Panc1 (cell line): ENCODE measurements at regions not wholly inside any gene's neighbourhood (a gene's known extent, or its start where the extent isn't known, plus 50 kb on each side); places are given as distances from the start of the nearest gene placed in this dataset.
A peak's percentile ranks its signal among the peaks of the same experiment; 100 is the strongest.

ENCODE experiments used
- ATAC-seq: fragments of 200-7000 bp; cut with Tn5 transposase; 2 replicates; pipeline ENCODE4 v1.9.1; 2020; ENCODE audit warnings: mild to moderate bottlenecking, moderate library complexity
- BruUV-seq: library from RNA; stranded (reverse); fragments of 400-500 nt; replicated peaks from 2 replicates; lab custom pipeline; 2021; lab: Mats Ljungman, UMichigan
- CTCF ChIA-PET: fragments of 300-600 bp; sonication (Branson Sonifier 250); formaldehyde crosslinking; loops from one replicate; lab custom pipeline; 2022; ENCODE audit warnings: antibody characterized with exemption; lab: Charles Lee
- POLR2A ChIA-PET: fragments of 300-600 bp; sonication (Branson Sonifier 250); formaldehyde crosslinking; loops from one replicate; lab custom pipeline; 2022; ENCODE audit warnings: antibody characterized with exemption; lab: Charles Lee
- DNase-seq: peaks from one replicate; pipeline ENCODE4 v3.0.0-alpha.2; 2010; ENCODE audit warnings: low read depth, low spot score
- H3K27ac ChIP-seq: 2 replicates; pipeline ENCODE4 v1.5.1; 2011; ENCODE audit warnings: mild to moderate bottlenecking, low read length, inconsistent platforms
- H3K27me3 ChIP-seq: fragments of 200-500 bp; sonication (Bioruptor generic); 2 replicates; pipeline ENCODE4 v1.6.0; 2014; ENCODE audit warnings: low read length, inconsistent platforms; ENCODE audit not compliant: control insufficient read depth, insufficient read depth
- H3K36me3 ChIP-seq: fragments of 200-500 bp; sonication (Bioruptor generic); 2 replicates; pipeline ENCODE4 v1.5.1; 2014; ENCODE audit warnings: inconsistent platforms, mild to moderate bottlenecking, low read length, moderate library complexity; ENCODE audit not compliant: control insufficient read depth, insufficient read depth
- H3K4me1 ChIP-seq: 2 replicates; pipeline ENCODE4 v1.5.1; 2011; ENCODE audit warnings: inconsistent platforms, mild to moderate bottlenecking, low read length, moderate library complexity; ENCODE audit not compliant: control insufficient read depth, insufficient read depth
- H3K4me3 ChIP-seq, 2 experiments: 2 replicates each; pipeline ENCODE4 v1.5.1; 2011 to 2012; ENCODE audit warnings: low read depth in 2 of 2, low read length in 2 of 2, mild to moderate bottlenecking in 2 of 2, inconsistent platforms in 1 of 2, moderate library complexity in 1 of 2
- H3K9me3 ChIP-seq: fragments of 200-500 bp; sonication (Bioruptor generic); 2 replicates; pipeline ENCODE4 v1.5.1; 2014; ENCODE audit warnings: low read depth, mild to moderate bottlenecking, inconsistent platforms, low read length, moderate library complexity; ENCODE audit not compliant: control insufficient read depth, insufficient read depth
- CTCF ChIP-seq: fragments of 450-650 bp; IDR thresholded peaks from 2 replicates; pipeline ENCODE4 v1.5.1; 2017; ENCODE audit warnings: mild to moderate bottlenecking
- POLR2AphosphoS5 ChIP-seq: IDR thresholded peaks from 2 replicates; pipeline ENCODE4 v1.6.1; 2012; ENCODE audit warnings: mild to moderate bottlenecking, low read depth, low read length, moderate library complexity
- REST ChIP-seq, 2 experiments: IDR thresholded peaks; 2 replicates each; pipeline ENCODE4 v1.6.1; 2011 to 2012; ENCODE audit warnings: low read depth in 2 of 2, control low read depth in 1 of 2, low read length in 1 of 2, mild to moderate bottlenecking in 1 of 2, moderate library complexity in 1 of 2; ENCODE audit not compliant: insufficient read depth in 1 of 2
- SIN3A ChIP-seq: IDR thresholded peaks from 2 replicates; pipeline ENCODE4 v1.6.1; 2012; ENCODE audit warnings: low read depth, mild to moderate bottlenecking, low read length, moderate library complexity, borderline replicate concordance; ENCODE audit not compliant: insufficient read depth
- TCF7L2 ChIP-seq: IDR thresholded peaks from 2 replicates; pipeline ENCODE4 v1.6.1; 2011; ENCODE audit warnings: mild to moderate bottlenecking, low read depth, low read length, inconsistent platforms
- in situ Hi-C: cut with HindIII; loops from 2 replicates; pipeline ENCODE4 v1.10.0; 2016; ENCODE audit warnings: low sequenced_read_pairs, low pct_unique_long_range_greater_than_20kb
- intact Hi-C: fragments of 100-400 bp; cut with micrococcal nuclease; formaldehyde crosslinking; loops from one replicate; pipeline ENCODE4 v1.10.0; 2022; ENCODE audit not compliant: unreplicated experiment

DNA sequence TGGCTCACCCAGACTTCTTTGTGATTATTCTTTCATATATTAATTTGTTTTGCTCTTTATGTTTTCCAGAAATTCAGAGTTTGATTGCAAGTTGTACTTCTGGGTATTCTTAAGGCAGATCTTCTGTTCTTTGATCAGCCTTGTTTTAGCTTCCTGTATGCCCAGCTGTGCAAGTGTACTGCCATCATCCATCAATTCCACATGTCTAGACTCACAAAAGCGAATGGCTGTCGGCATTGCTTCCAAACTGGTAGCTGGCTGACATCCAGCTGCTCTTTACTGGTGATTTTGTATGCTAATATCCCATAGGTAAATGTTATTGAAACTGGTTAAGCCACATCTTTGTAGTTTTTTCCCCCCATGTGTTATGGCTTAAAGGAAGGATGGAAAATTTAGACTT lies 1084.8 kb upstream of the CITED2 start:
- DNase-seq (no peak), ATAC-seq (no peak)
- Histone ChIP-seq H3K27ac (no peak overlapping the region), H3K36me3 (no peaks in the 10 kb centered on the region), H3K27me3 (no peaks in the 10 kb centered on the region), H3K9me3 (peaks cover 12% of the 10 kb centered on the region; the same call in 1 of the 2 replicates), H3K4me3 (no peak overlapping the region), H3K4me1 (peaks cover 2% of the 10 kb centered on the region; the same call in 1 of the 2 replicates)
- POLR2A ChIA-PET = no interaction called here
- CTCF ChIA-PET = no interaction called here
- no peak for TF ChIP-seq TCF7L2
- TF ChIP-seq POLR2AphosphoS5 = no peak
- no peak for TF ChIP-seq SIN3A
- no peak for TF ChIP-seq REST (IDR thresholded peaks at IDR 0.05; ENCODE audit: insufficient read depth in 1 of 2, low read depth in 2 of 2, low read length in 1 of 2)
- TF ChIP-seq CTCF = no peak
- no TSS peak for BruUV-seq
- in situ Hi-C loops (no loop called here), intact Hi-C loops (no loop called here)

- Histone ChIP-seq H3K4me1 (no peaks in the 10 kb centered on the region), H3K9me3 (no peaks in the 10 kb centered on the region), H3K27ac (peak overlapping the region; percentile 54; the same call in 1 of the 2 replicates), H3K27me3 (no peaks in the 10 kb centered on the region), H3K36me3 (no peaks in the 10 kb centered on the region), H3K4me3 (no peak overlapping the region)
- ATAC-seq = no peak
- in situ Hi-C loops (no loop called here), intact Hi-C loops (no loop called here)
- CTCF ChIA-PET = no interaction called here
- no peak for TF ChIP-seq CTCF
- TF ChIP-seq SIN3A = no peak
- TF ChIP-seq POLR2AphosphoS5 = no peak
- TF ChIP-seq TCF7L2 = no peak
- TF ChIP-seq REST (IDR thresholded peaks at IDR 0.05; ENCODE audit: insufficient read depth in 1 of 2, low read depth in 2 of 2, low read length in 1 of 2) = no peak
- no TSS peak for BruUV-seq
- no peak for DNase-seq
- POLR2A ChIA-PET = no interaction called here
These were observed 1071.8 kb upstream of the CITED2 start for GRCh38 chr6:140446241-140446640.
